OCI-LY3 (cell line): ENCODE measurements at regions not wholly inside any gene's neighbourhood (a gene's known extent, or its start where the extent isn't known, plus 50 kb on each side); places are given as distances from the start of the nearest gene placed in this dataset.

Source experiments
- H2AFZ ChIP-seq: fragments of 200-600, 300-600 bp; shearing (Covaris generic); 2 replicates; pipeline ENCODE4 v1.6.0; 2014; ENCODE audit warnings: antibody characterized with exemption, low read depth, low read length
- H3K27ac ChIP-seq: fragments of 200-600, 300-600 bp; sonication (generic); 2 replicates; pipeline ENCODE4 v1.5.1; 2014; ENCODE audit warnings: mild to moderate bottlenecking, low read length, moderate library complexity, mixed read lengths
- H3K27me3 ChIP-seq: fragments of 200-600, 300-600 bp; sonication (generic); 2 replicates; pipeline ENCODE4 v1.6.1; 2014; ENCODE audit warnings: low read depth, low read length, mixed read lengths
- H3K36me3 ChIP-seq: fragments of 200-600, 300-600 bp; sonication (generic); replicated peaks from 2 replicates; pipeline ENCODE3; 2014; ENCODE audit warnings: low read depth, low read length, mixed read lengths
- H3K4me1 ChIP-seq: fragments of 300-600, 200-600 bp; sonication (generic); 2 replicates; pipeline ENCODE4 v1.6.1; 2014; ENCODE audit warnings: low read length, mixed read lengths
- H3K4me2 ChIP-seq: fragments of 200-600, 300-600 bp; sonication (generic); 2 replicates; pipeline ENCODE4 v1.6.1; 2014; ENCODE audit warnings: low read length, mixed read lengths
- H3K4me3 ChIP-seq: fragments of 300-600, 200-600 bp; sonication (generic); 2 replicates; pipeline ENCODE4 v1.5.1; 2014; ENCODE audit warnings: antibody characterized with exemption, mild to moderate bottlenecking, low read length, moderate library complexity
- H3K79me2 ChIP-seq: fragments of 300-600, 200-600 bp; shearing (Covaris generic); 2 replicates; pipeline ENCODE4 v1.6.1; 2014; ENCODE audit warnings: mild to moderate bottlenecking, low read length, mixed read lengths
- H3K9ac ChIP-seq: fragments of 300-600, 200-600 bp; shearing (Covaris generic); 2 replicates; pipeline ENCODE4 v1.6.0; 2014; ENCODE audit warnings: mild to moderate bottlenecking, low read length, moderate library complexity
- H3K9me3 ChIP-seq: fragments of 200-600, 300-600 bp; shearing (Covaris generic); 2 replicates; pipeline ENCODE4 v1.6.1; 2014; ENCODE audit warnings: low read length, mixed read lengths; ENCODE audit not compliant: insufficient read depth
- H4K20me1 ChIP-seq: fragments of 200-600, 300-600 bp; sonication (generic); 2 replicates; pipeline ENCODE4 v1.6.1; 2016; ENCODE audit warnings: low read length, mixed read lengths; ENCODE audit not compliant: insufficient read depth
- CTCF ChIP-seq: fragments of 200-600, 300-600 bp; sonication (generic); IDR thresholded peaks from 2 replicates; pipeline ENCODE4 v1.5.1; 2014; ENCODE audit warnings: antibody characterized with exemption, low read length, low read depth
- EZH2phosphoT487 ChIP-seq: fragments of 200-600 bp; shearing (Covaris generic); IDR thresholded peaks from 2 replicates; pipeline ENCODE4 v1.6.1; 2018; ENCODE audit warnings: antibody characterized with exemption, mixed run types, low read depth

- Histone ChIP-seq H3K4me2 (no peak overlapping the region), H3K27ac (no peak overlapping the region), H3K9me3 (no peaks in the 10 kb centered on the region), H3K4me1 (peaks cover 9% of the 10 kb centered on the region), H3K9ac (no peak overlapping the region), H2AFZ (no peak overlapping the region), H4K20me1 (no peaks in the 10 kb centered on the region), H3K36me3 (no peaks in the 10 kb centered on the region), H3K79me2 (no peaks in the 10 kb centered on the region), H3K27me3 (peaks cover 9% of the 10 kb centered on the region; the same call in 1 of the 2 replicates), H3K4me3 (no peak overlapping the region)
- TF ChIP-seq CTCF (no peak), EZH2phosphoT487 (no peak)
These were observed 167.4 kb downstream of the DICER1 start for GRCh38 chr14:94989946-94990345.

DNA sequence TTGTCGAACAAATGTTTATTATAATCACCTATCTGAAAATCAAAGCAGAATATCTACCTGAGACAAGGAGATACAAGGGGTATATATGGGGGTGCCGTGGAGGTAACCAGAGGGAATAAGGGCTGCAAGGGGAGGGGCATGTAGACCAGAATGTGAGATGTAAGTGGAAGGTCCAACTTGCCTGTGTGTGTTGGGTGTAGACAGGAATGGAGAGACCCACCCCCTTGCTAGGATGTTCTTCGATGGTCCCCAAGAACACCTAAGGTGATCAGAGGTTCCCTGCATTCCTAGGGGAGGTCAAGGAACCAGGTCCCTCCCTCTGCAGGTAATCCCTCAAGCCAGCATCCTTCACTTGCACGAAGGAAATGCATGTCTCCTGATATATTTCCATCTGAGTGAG, 167.9 kb downstream of the DICER1 start:
- Histone ChIP-seq H3K36me3 (no peaks in the 10 kb centered on the region), H3K27ac (no peak overlapping the region), H3K9ac (no peak overlapping the region), H4K20me1 (no peaks in the 10 kb centered on the region), H3K4me3 (no peak overlapping the region), H2AFZ (no peak overlapping the region), H3K27me3 (peaks cover 5% of the 10 kb centered on the region; the same call in 1 of the 2 replicates), H3K79me2 (no peaks in the 10 kb centered on the region), H3K4me2 (no peak overlapping the region), H3K9me3 (no peaks in the 10 kb centered on the region), H3K4me1 (peaks cover 9% of the 10 kb centered on the region)
- TF ChIP-seq EZH2phosphoT487 (no peak), CTCF (no peak)

GRCh38 chr14:94987409-94987808, 169.9 kb downstream of the DICER1 start:
- Histone ChIP-seq H4K20me1 (no peaks in the 10 kb centered on the region), H3K36me3 (no peaks in the 10 kb centered on the region), H3K4me1 (no peaks in the 10 kb centered on the region), H3K9ac (no peak overlapping the region), H3K27me3 (peaks cover 5% of the 10 kb centered on the region; the same call in 1 of the 2 replicates), H3K27ac (no peak overlapping the region), H2AFZ (no peak overlapping the region), H3K4me2 (no peak overlapping the region), H3K4me3 (no peak overlapping the region), H3K79me2 (no peaks in the 10 kb centered on the region), H3K9me3 (no peaks in the 10 kb centered on the region)
- TF ChIP-seq EZH2phosphoT487 (no peak), CTCF (no peak)

DNA sequence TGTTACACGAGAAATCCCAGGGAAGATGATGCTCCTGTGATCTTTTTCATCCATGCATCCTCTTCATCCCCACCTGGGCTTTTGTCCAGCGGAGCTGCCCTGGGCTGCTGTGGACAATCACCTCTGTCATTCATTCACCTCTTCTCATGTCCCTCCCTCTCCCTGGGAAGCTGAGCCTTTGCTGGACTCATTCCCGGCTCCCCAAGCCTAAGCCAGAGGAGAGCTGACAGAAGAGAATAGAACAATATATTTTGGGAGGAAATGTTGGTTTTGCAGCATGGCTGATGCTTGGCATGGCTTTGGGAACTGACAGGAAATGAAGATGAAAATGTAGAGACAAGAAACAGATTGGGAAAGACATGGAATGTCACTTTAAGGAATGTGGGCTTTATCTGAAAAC, 177.4 kb downstream of the DICER1 start:
- Histone ChIP-seq H4K20me1 (no peaks in the 10 kb centered on the region), H3K4me3 (no peak overlapping the region), H3K27ac (no peak overlapping the region), H3K9ac (no peak overlapping the region), H2AFZ (no peak overlapping the region), H3K4me1 (no peaks in the 10 kb centered on the region), H3K27me3 (peaks cover 35% of the 10 kb centered on the region), H3K79me2 (no peaks in the 10 kb centered on the region), H3K36me3 (no peaks in the 10 kb centered on the region), H3K4me2 (no peak overlapping the region), H3K9me3 (no peaks in the 10 kb centered on the region)
- TF ChIP-seq CTCF (no peak), EZH2phosphoT487 (no peak)
